ENCODE measurements at regions not wholly inside any gene's neighbourhood (a gene's known extent, or its start where the extent isn't known, plus 50 kb on each side); places are given as distances from the start of the nearest gene placed in this dataset.

DNA sequence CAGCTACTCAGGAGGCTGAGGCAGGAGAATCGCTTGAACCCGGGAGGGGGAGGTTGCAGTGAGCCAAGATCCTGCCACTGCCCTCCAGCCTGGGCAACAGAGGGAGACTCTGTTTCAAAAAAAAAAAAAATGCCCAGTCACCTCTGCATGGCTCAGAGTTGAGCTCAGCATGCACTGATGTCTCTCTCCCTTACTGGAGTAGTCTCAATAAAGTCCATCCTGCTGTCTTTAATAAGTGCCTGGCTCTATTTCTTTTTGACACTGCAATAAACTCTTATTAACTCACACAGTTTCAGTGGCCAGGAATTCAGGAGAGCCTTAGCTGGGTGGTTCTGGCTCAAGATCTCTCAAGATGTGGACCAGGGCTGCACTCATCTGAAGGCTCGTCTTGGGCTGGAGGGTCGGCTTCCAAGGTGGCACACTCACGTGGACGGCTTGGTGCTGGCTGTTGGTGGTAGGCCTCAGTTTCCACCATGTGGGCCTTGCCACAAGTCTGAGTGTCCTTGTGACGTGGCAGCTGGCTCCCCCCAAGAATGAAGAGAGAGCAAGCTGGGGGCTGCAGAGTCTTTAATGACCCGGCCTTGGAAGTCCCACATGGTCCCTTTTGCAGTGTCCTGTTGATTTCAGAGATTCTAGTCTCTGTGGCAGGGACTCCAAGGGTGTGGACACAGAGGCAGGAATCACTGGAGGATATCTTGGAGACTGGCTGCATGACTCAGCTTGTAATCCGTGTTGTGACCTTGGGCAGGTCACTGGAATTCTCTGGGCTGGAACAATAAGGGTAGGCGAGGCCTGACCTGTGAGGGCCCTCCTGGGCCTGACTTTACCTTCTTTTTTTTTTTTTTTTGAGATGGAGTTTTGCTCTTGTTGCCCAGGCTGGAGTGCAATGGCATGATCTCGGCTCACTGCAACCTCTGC is 85.9 kb upstream of the KMT2C start:
- TF ChIP-seq, protein P1, sequence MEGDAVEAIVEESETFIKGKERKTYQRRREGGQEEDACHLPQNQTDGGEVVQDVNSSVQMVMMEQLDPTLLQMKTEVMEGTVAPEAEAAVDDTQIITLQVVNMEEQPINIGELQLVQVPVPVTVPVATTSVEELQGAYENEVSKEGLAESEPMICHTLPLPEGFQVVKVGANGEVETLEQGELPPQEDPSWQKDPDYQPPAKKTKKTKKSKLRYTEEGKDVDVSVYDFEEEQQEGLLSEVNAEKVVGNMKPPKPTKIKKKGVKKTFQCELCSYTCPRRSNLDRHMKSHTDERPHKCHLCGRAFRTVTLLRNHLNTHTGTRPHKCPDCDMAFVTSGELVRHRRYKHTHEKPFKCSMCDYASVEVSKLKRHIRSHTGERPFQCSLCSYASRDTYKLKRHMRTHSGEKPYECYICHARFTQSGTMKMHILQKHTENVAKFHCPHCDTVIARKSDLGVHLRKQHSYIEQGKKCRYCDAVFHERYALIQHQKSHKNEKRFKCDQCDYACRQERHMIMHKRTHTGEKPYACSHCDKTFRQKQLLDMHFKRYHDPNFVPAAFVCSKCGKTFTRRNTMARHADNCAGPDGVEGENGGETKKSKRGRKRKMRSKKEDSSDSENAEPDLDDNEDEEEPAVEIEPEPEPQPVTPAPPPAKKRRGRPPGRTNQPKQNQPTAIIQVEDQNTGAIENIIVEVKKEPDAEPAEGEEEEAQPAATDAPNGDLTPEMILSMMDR (conservative IDR thresholded peaks at IDR 0.05; ENCODE audit: low read depth, low read length): no peak
- no peak for TF ChIP-seq EZH2 (IDR thresholded peaks at IDR 0.05; ENCODE audit: borderline replicate concordance, low read depth, low read length, poor library complexity, severe bottlenecking)
